ENCODE measurements at regions not wholly inside any gene's neighbourhood (a gene's known extent, or its start where the extent isn't known, plus 50 kb on each side); places are given as distances from the start of the nearest gene placed in this dataset.
"Not testable (repeated sequence)": the region's sequence is repeated elsewhere in the genome, so short reads cannot be mapped to it uniquely, and the experiment has no call there.

DNA sequence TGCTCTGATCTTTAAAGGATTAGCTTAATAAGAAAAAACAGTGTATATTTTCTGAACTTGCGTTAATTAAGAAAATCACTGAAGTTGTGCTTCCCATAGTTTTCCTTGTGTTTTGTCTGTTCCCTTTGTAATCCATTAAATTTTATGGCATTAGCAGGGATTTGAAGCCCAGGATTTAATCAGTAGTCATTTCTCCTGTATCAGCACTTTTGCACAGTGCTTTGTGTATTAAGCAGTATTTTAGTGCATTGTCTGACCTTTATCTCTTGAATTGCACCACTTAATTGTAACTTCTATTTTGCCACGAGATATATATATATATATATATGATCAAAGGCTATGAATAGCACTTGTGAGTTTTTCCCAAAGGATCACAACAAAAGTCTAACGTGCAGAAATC lies 133.7 kb downstream of the S1PR1 start:
- DNase-seq (ENCODE audit: low read depth): no peak

DNA sequence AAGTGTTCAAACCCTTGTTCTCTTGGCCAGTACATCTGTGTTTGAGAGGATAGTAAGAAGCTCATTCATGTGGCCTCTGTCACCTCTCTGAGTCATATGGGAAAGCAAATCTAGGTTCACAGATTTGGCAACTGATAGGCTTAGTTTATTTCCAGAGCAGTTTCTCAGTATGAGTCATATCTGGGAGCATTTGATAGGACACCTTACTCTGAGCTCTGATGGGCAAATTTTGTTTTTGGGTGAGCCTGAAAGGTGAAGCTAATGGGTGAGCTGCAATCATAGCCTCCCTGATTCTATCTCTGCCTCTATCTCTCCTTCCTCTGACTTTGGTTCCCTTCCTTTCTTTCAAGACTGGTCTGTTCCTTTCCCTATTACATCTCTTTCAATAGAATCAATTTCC lies 134.4 kb downstream of the S1PR1 start:
- DNase-seq (ENCODE audit: low read depth): no peak

DNA sequence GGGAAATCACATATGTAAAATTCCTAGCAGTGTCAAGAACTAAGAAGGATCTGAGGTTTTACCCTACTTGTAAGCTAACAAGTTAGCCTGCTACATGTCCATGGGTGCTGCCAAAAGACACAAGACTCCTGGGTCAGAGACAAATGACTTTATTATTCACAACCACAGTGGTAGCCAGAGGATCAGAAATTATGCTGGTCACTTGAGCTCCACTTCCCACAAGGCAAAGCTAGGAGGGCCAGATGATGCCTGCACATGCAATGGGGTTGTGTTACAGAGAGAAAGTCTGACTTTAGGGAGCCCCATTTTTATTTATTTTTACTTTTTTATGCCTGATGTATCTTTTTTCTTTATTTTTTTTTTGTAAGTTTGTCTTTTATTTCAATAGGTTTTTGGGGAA lies 136.8 kb downstream of the S1PR1 start:
- no peak for DNase-seq (ENCODE audit: low read depth)

DNA sequence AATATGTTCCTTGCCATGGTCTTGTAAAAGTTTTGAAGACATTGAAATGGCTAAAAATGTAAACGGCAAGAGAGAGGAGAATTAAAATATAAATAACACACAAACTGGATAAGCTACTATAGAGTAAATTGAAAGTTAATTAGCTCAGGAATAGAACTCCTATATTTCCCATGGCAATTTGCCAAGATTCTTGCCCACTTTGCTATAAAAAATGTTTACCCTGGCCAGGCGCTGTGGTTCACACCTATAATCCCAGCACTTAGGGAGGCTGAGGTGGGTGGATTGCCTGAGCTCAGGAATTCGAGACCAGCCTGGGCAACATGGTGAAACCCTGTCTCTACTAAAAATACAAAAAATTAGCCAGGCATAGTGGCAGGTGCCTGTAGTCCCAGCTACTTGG lies 138.6 kb downstream of the S1PR1 start:
- not testable (repeated sequence) for DNase-seq (ENCODE audit: low read depth)

DNA sequence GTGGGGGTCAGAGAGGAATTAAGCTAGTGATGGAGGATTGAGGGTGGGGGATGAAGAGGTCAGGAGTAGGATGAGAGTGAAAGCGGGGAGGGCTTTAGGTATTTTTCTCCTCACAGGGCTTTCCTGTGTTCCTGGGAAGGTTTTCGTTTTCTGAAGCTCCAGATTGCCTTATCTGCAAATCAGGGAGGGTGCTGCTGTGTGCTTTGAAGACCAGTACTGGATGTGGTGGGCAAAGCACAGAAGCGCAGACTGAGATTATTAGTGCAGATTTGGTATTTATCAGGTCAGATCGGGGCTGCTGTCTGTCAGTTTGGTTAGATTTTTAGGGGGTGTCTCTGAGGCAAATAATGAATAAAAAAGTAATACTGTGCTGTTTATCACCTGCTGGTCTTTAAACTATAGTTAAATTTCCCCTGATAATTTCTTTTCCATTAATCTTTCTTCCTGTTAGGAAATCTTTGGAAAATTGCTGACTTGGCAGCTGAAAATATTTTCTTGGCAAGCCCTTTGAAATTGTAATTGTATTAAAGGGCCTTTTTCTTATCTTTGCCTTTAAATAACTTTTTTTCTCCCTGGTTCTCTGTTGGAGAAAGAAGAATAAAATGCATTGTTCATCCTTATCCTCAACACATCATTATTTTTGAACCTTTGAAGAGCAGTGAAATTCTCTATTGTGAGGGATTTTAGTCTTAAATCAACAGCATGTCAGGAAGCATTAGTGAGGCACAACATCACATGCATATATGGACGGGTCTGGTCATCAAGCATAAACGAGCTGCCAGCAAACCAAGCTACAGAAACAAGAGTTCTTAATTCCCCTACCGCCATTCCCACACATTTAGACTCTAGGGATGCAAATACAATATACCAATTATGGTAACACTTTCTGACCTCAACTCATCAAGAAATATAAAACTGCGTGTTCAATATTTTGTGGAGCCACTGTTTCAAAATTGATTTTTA lies 139.6 kb downstream of the S1PR1 start:
- no peak for DNase-seq (ENCODE audit: low read depth)

DNA sequence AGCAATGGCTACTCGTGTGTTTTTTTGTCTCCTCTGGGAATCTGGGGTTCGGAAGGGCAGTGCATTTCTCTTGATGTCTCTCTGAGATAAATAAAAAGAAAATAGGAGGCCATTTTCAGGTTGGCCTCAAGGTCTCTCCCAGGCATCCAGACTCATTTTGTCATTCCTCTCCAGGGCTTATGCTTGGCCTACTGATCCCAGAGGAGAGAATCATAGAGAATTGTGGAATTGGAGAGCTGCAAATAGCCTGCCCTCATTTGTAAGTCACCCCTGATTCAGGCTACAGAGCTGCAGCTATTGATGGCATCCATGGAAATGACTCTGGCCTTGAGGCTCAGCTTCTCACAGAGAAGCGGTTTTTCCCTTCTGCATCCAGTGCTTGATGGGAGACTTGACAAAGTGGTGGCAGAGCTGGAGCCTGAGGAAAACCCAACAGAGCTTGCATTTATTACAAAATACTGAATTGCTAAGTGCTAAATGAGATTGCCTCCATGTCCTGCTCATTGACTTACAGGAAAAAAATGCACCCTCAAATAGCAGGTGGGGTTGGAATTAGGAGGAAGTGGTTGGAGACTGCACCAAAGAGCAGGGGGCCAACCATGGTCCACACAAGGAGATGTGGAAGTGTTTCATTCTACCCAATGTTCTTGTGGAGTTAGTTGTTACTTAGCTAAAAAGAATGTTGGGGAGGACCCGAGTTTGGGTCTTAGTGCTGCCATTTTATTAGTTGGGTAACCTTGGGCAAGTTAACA lies 140.4 kb downstream of the S1PR1 start:
- DNase-seq (ENCODE audit: low read depth): no peak

DNA sequence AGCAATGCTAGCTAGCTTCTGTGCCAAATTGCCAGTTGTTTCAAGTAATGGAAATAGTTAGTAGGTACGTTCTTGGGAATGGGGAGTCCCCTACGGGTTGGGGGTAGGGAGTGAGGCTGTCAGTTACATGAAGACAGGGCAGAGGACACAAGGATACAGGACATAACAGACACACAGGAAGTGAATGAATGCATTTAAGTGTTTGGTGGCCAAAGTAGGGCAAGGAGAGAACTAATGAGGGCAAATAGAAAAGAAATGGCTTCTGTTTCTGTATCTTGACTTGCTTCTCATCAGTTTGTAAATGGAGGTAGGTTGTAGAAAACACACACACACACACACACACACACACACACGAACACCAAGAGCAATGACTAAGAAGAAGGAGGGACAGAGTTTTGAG lies 142.2 kb downstream of the S1PR1 start:
- DNase-seq (ENCODE audit: low read depth): no peak

DNA sequence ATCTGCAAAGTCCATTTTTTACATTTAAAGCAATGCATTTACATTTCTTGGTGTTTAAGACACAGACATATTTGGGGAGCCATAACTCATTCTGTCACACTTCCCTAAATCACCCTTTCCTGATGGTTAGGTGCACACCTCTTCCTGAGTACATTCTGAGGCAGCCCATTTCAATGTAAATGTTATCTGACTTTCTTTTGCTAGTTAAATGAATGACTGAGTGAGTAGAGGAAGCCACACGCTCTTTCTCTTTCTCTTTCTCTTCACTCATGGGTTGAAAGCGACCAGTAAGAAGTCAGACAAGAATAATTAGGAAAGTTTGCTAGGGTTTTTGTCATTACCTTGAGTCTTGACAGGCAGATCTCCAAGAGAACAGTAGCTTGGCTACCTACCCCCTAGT lies 143.1 kb downstream of the S1PR1 start:
- no peak for DNase-seq (ENCODE audit: low read depth)

DNA sequence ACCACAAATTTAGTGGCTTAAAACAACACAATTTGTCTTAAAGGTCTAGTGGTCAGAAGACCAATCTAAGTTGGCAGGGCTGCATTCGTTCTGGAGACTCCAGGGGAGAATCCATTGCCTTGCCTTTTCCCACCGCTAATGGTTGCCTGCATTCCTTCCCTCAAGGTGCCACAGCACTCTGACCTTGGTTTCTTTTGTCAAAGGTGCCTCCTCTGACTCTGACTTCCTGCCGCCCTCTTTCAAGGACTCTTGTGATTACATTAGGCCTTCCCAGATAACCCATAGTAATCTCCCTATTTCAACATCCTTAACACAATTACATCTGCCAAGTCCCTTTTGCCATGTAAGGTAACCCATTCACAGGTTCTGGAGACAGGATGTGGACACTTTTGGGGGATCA lies 145.3 kb downstream of the S1PR1 start:
- DNase-seq (ENCODE audit: low read depth): no peak

DNA sequence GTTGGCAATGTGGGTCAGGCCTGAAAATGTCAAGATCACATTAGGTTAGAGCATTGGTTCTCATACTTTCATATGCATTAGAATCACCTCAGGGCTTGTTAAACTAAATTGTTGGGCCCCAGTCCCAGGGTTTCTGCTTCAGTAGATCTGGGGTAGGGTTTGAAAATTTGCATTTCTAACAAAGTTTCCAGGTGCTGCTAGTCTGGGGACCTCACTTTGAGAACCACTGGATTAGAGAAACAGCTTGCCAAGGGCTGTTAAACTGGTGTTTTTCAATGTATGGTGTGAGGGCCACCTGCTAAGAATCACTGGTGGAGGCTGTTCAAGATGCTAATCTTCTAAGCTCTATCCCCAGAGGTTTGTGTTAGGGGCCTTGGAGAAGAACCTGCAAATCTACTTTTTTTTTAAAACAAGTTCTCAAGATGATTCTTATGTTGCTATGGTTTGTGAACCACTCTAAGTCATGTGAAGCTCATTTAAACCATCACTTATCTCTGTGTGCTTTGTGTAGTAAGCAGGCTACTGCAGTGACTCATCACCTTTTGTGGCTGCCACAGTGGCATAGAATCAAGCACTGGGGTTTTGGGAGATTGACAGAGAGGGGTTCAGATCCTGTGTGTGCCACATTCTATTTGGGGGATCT lies 152.2 kb downstream of the S1PR1 start:
- DNase-seq (ENCODE audit: low read depth): no peak

DNA sequence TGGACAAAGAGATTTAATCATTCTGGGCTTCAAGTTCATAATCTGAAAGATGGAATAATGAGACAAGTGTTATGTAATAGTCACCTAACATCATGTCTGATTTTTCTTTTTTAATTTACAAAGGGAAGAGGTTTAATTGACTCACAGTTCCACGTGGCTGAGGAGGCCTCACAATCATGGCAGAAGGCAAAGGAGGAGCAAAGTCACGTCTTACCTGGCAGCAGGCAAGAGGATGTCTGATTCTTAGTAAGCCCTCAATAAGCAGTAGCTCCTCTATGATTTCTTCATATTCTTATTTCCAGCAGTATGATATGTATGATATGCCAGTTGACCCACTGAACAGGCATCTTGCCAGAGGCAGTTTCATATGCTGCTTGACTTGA lies 152.7 kb downstream of the S1PR1 start:
- DNase-seq (ENCODE audit: low read depth): no peak

DNA sequence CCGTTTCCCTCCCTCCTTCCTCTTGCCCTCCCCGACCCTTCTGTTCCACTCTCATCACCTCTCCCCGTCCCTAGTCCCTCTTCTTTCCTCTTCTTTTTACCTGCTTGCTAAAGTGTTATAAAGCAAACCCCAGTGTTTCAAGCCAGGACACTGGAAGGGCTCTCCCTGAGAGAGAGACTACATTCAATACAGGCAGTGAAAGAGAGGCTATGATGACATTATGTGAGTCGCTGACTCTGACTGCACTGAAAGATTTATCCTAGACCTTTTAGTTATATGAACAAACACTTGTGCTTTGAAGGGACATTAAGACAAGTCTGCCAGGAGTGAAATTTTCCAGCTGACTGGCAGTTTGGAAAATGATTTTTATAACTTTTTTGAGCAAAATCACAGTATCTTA lies 155.7 kb downstream of the S1PR1 start:
- DNase-seq (ENCODE audit: low read depth): no peak

DNA sequence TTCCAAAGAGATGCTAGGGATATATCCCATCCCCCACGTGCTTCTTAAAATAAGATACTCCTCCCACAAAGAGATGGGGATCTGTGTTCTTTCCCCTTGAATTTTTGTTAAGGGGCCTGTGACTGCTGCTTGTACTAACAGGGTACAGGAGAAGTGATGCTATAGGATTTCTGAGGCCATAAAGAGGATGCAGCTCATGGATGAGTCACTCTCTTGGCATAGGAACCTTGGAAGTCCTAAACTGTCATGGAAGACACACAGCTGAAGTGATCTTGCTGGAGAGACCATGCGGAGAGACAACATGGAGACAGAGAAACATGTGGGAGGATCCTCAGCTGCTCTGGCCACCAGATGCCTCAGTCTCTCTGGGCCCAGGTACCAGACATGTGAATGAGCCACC lies 157.2 kb downstream of the S1PR1 start:
- DNase-seq (ENCODE audit: low read depth): no peak

DNA sequence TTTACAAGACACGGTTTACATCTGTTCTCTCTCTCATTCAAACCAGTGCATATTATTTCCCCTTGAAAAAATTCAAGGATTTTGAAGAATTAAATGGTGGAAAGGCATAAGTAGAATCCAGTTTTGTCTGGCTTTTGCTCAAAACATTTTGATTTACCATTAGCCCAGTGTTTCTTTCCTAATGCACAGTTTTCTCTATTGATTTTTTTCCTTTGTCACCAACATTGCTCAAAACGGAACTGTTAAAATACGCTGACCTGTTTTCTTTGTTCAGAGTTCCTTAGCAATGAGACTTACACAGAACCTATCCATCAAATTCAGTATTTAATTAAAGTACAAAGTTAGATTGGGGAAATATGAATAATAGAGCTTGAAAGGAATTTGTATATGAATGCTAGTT lies 162.4 kb downstream of the S1PR1 start:
- no peak for DNase-seq (ENCODE audit: low read depth)

DNA sequence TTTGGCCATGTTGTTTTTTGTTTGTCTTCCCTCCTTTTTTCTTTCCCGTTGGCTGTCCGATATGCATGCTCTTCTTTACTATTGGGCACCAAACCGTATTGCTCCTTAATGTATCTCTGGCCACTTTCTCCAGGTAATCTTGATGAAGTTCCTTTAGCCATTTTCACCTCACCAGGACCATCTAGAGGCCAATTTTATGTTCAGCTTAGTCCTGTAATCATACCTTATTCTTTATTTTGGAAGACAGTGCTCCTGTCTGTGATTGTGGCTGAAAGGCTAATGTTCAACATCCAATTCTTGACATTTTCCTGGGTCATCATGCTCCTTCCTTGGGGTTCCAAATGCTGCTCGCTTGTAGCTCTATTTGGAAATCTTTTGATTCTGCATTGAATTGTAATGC lies 169.5 kb downstream of the S1PR1 start:
- DNase-seq (ENCODE audit: low read depth): no peak

DNA sequence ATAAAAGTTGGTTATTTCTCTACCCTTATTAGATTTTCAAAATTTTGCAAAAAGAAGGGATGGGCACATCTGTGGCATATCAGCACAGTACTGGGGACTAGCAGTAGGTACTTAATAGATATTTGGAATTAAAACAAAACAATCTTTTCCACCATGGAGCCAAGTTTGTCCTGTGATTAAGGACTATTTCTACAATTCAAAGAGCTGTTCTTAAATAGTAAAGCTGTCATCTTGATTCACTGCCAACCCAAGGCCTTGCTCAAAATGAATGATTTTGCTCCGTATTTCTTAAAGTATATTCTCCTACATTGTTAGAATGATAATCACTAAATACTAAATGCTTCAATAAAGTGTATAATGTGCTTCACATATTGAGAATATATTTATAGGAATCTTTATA lies 169.9 kb downstream of the S1PR1 start:
- DNase-seq (ENCODE audit: low read depth): no peak

DNA sequence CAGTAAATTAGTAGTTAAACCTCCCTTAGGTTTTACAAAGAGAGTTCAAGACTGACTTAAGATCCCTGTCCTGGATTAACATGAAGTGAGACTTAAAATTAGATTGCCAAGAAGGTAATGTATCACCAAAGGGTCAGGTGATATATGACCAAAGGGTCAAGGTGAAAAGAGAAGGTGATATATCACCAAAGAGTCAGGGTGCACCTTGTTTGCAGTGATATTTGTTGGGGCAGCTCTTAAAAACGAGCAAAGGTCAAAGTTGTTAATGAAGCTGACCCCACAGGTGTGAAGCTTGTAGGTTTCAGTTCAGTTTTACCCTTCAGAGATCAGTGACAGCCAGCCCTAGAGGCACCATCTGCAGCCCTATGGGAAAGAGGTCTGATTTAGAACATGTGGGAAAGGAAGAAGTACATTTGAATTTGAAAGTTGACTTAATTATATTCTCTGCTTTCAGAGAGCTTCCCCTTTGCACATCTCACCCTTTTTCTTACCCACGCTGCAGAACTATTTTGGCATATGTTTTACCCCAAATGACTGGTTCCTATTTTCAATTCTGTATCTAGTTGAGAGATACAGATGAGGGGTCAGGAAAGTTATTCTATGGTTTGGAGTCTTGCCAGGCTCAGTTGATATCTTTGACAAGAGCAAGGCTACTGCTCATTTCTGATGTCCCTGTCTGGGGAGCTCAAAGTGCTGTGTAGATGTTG lies 170.8 kb downstream of the S1PR1 start:
- DNase-seq (ENCODE audit: low read depth): no peak

DNA sequence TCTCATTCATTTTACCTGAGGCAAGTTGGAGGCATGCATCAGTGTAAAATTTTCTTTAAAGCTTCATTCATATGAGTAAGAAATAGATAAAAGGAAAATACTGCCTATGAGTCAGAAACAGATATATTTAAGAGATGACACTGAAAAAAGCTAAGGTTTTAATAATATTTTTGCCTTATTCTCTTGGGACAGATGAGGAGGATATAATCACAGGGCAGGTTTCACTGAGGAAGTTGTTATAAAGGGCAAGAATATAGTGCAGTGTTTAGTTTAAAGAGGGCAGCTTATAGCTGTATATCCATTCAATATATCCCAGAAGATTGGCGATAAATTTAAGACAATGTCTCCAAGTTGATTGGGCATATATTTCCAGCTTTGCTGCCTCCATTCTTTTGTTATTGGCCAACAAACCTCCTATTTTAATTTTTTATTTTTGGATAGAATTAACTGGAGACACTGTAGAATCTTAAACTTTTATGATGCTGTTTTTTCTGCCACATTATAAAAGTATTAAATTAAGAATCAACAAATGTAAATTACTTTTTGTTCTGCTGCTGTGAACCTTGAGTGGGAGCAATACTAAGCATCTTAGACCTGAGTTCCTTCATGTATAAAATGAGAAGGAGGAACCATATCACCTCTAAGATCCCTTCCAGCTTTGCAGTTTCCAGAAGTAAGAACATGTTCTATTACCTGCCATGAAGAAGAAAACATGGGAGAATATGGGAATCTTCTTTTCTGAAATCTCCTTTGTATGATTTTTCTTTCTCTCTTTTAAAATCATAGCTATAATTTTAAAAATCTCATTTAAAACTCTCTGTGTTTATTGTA lies 171.6 kb downstream of the S1PR1 start:
- no peak for DNase-seq (ENCODE audit: low read depth)

DNA sequence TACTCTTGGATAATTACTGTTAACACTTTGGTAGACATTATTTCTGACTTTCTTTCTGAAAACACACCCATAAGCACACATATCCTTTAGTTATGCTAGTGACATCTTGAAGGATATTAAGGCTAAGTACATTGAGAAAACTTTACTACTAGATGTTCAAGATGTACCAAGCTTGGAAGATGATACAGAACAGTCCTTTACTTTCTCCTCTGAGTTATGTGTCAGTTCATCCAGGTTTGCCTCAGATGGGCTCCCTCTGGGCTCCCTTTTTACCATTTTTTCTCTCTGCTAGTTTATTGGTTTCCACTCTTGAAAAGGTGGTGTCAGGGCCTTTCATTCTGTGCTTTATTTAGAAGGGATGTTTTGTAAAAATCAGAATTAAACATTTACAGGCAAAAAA lies 172.3 kb downstream of the S1PR1 start:
- DNase-seq (ENCODE audit: low read depth): no peak

DNA sequence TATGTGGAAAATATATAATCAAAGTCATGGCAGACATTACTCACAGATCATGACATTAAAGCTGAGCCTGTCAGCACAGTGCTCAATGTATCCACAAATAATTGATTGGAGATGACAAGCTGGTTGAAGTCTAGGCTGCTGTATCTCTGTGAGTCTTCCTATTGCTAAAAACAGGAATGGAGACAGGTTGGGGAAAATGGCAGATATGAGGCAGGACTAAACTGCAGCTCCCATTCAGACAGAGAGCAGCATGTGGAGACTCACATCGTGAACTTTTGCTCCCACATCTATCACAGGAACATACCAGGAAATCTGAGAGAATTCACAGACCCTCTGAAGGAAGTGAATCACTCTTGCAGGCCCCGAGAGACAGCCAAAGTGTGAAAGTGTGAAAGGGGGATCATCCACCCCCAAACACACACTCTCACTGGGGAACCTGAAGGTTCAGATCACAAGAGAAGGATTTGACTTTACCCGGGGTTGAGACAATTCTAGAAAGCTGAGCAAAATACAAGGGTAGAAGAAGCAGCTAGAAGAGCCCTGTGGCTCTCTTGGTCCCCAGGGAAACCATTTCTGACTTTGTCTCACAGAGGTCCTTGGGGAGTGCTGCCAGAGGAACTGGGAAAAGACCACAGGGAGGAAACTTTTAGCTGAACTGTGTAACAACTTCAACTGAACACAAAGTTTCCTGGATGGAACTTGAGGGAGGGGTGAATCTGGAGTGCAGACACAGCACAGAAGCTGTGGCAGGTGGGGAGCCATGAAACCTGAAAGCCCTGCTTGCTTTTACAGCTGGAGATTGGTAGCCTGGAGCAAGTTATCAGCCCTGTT lies 173.4 kb downstream of the S1PR1 start:
- no peak for DNase-seq (ENCODE audit: low read depth)

DNA sequence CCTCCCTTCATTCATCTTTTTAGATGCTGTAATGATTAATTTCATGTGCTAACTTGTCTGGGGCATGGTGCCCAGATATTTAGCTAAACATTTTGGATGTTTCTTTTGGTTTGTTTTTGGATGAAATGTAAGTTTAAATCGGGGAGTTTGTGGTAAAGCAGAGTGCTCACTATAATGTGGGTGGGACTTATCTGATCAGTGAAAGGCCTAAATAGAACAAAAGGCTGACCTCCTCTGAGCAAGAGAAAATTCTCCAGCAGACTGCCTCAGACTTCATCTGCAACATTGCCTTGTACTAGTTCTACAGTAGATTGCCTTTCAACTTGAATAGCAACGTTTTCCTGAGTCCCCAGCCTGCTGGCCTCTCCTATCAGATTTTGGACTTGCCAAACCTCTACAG lies 183.6 kb downstream of the S1PR1 start:
- DNase-seq (ENCODE audit: low read depth): no peak
